ENCODE measurements at regions not wholly inside any gene's neighbourhood (a gene's known extent, or its start where the extent isn't known, plus 50 kb on each side); places are given as distances from the start of the nearest gene placed in this dataset.
"Not testable (repeated sequence)": the region's sequence is repeated elsewhere in the genome, so short reads cannot be mapped to it uniquely, and the experiment has no call there.

DNA sequence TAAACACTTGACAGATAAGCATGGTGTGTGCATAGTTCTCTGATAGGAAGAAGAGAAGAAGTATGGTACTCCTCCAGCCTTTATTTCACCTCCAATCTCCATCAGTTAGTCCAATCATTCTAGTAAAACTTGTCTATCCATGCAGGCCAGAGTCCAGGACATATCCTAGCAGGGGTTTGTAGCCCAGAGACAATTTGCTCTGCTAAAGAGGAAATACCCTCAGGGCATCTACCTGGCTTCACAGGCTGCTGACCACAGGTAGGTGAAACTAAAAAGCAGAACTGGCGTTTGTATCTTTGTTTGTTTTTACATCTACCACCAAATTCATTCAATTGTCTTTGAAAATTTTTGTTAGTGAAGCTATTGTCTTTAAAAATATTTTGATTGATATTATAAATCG lies 717.6 kb downstream of the FSCB start:
- Histone ChIP-seq H3K36me3 (ENCODE audit: insufficient read depth, low read length) (no peaks in the 10 kb centered on the region), H3K27me3 (ENCODE audit: insufficient read depth, low read length) (no peaks in the 10 kb centered on the region), H3K4me1 (ENCODE audit: insufficient read depth, low read length) (no peaks in the 10 kb centered on the region), H2AFZ (ENCODE audit: low read depth, low read length) (no peak overlapping the region), H3K4me3 (ENCODE audit: low read length) (no peak overlapping the region), H3K9me3 (ENCODE audit: low read length) (no peaks in the 10 kb centered on the region)

GRCh38 chr14:43786066-43786762 lies 720.9 kb downstream of the FSCB start:
- no peaks in the 10 kb centered on the region for H3K36me3 ChIP-seq (ENCODE audit: insufficient read depth, low read length)
- H3K9me3 ChIP-seq (ENCODE audit: low read length), result no peaks in the 10 kb centered on the region
- H3K4me1 ChIP-seq (ENCODE audit: insufficient read depth, low read length), result no peaks in the 10 kb centered on the region
- H2AFZ ChIP-seq (ENCODE audit: low read depth, low read length), result no peak overlapping the region
- H3K4me3 ChIP-seq (ENCODE audit: low read length), result no peak overlapping the region
- no peaks in the 10 kb centered on the region for H3K27me3 ChIP-seq (ENCODE audit: insufficient read depth, low read length)

GRCh38 chr14:43784432-43784831 lies 722.7 kb downstream of the FSCB start:
- H3K4me1 ChIP-seq (ENCODE audit: insufficient read depth, low read length); H3K4me3 ChIP-seq (ENCODE audit: low read length); H3K36me3 ChIP-seq (ENCODE audit: insufficient read depth, low read length); H2AFZ ChIP-seq (ENCODE audit: low read depth, low read length); H3K9me3 ChIP-seq (ENCODE audit: low read length); H3K27me3 ChIP-seq (ENCODE audit: insufficient read depth, low read length): not testable (repeated sequence)

DNA sequence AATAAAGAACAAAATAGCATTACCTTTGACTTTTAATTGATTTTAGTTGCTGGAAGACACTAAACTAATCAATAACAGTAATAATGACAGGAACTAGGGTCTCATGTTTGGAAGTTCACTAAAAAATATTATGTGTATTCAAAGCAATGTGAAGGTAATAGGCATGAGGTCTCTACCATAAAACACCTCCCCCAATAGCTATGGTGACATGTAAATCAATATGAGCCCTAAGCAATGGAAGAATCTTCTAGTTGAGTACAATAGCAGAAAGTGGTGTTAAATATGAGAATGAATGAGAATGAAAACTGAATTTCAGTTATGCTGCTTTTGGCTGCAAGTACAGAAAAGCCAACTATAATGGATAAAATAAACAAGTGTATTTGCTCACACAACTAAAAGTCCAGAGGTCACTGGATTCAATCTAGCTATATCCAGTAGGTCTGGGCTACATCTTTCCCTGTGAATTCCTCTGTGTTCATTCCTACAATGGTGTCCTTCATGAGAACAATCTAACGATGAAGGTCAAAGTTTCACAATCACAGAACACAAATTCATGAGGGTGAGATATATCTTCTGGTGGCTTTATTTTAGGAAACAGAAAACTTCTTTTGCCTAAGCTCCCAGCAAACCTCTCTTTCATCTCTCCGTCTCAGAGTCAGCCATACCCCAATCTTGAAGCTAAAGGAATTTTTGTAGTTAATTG lies 728.0 kb downstream of the FSCB start:
- no peaks in the 10 kb centered on the region for H3K4me1 ChIP-seq (ENCODE audit: insufficient read depth, low read length)
- H3K4me3 ChIP-seq (ENCODE audit: low read length), result no peak overlapping the region
- no peaks in the 10 kb centered on the region for H3K36me3 ChIP-seq (ENCODE audit: insufficient read depth, low read length)
- no peaks in the 10 kb centered on the region for H3K9me3 ChIP-seq (ENCODE audit: low read length)
- no peak overlapping the region for H2AFZ ChIP-seq (ENCODE audit: low read depth, low read length)
- H3K27me3 ChIP-seq (ENCODE audit: insufficient read depth, low read length), result no peaks in the 10 kb centered on the region

- no peaks in the 10 kb centered on the region for H3K27me3 ChIP-seq (ENCODE audit: insufficient read depth, low read length)
- no peaks in the 10 kb centered on the region for H3K4me1 ChIP-seq (ENCODE audit: insufficient read depth, low read length)
- H3K4me3 ChIP-seq (ENCODE audit: low read length), result no peak overlapping the region
- no peaks in the 10 kb centered on the region for H3K9me3 ChIP-seq (ENCODE audit: low read length)
- H2AFZ ChIP-seq (ENCODE audit: low read depth, low read length), result no peak overlapping the region
- H3K36me3 ChIP-seq (ENCODE audit: insufficient read depth, low read length), result no peaks in the 10 kb centered on the region
These were observed 728.5 kb downstream of the FSCB start for GRCh38 chr14:43778570-43778936.

- Histone ChIP-seq H3K27me3 (ENCODE audit: insufficient read depth, low read length) (no peaks in the 10 kb centered on the region), H3K9me3 (ENCODE audit: low read length) (no peaks in the 10 kb centered on the region), H3K4me3 (ENCODE audit: low read length) (no peak overlapping the region), H2AFZ (ENCODE audit: low read depth, low read length) (no peak overlapping the region), H3K36me3 (ENCODE audit: insufficient read depth, low read length) (no peaks in the 10 kb centered on the region), H3K4me1 (ENCODE audit: insufficient read depth, low read length) (no peaks in the 10 kb centered on the region)
These were observed 741.6 kb downstream of the FSCB start for GRCh38 chr14:43765474-43765873.

GRCh38 chr14:43764433-43764832 lies 742.6 kb downstream of the FSCB start:
- no peak overlapping the region for H2AFZ ChIP-seq (ENCODE audit: low read depth, low read length)
- H3K36me3 ChIP-seq (ENCODE audit: insufficient read depth, low read length), result no peaks in the 10 kb centered on the region
- no peaks in the 10 kb centered on the region for H3K9me3 ChIP-seq (ENCODE audit: low read length)
- H3K27me3 ChIP-seq (ENCODE audit: insufficient read depth, low read length), result no peaks in the 10 kb centered on the region
- H3K4me1 ChIP-seq (ENCODE audit: insufficient read depth, low read length), result no peaks in the 10 kb centered on the region
- H3K4me3 ChIP-seq (ENCODE audit: low read length), result no peak overlapping the region

- no peak overlapping the region for H2AFZ ChIP-seq (ENCODE audit: low read depth, low read length)
- no peaks in the 10 kb centered on the region for H3K9me3 ChIP-seq (ENCODE audit: low read length)
- peaks cover 5% of the 10 kb centered on the region for H3K4me1 ChIP-seq (ENCODE audit: insufficient read depth, low read length)
- no peak overlapping the region for H3K4me3 ChIP-seq (ENCODE audit: low read length)
- no peaks in the 10 kb centered on the region for H3K36me3 ChIP-seq (ENCODE audit: insufficient read depth, low read length)
- peaks cover 2% of the 10 kb centered on the region for H3K27me3 ChIP-seq (ENCODE audit: insufficient read depth, low read length)
These were observed 751.4 kb downstream of the FSCB start for GRCh38 chr14:43755707-43756106.

DNA sequence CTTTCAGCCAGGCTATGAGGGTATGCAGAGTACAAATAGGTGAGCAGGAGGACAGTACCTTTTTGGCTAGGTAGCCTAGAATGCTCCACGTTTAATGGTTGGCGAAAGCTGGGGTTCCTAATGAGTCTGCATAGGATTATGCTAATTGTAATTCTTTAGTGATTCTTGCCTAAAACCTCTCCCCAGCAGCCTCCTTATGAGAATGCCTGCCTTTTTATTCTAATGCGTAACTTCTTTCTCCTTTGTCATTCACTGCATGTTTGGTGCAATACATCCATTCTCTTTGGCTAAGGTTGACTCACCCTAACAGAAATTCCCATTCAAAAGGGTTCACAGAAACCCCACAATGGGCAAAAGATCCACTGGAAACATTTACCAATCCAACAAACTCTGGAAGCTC lies 752.2 kb downstream of the FSCB start:
- peaks cover 2% of the 10 kb centered on the region for H3K27me3 ChIP-seq (ENCODE audit: insufficient read depth, low read length)
- H2AFZ ChIP-seq (ENCODE audit: low read depth, low read length), result no peak overlapping the region
- H3K9me3 ChIP-seq (ENCODE audit: low read length), result no peaks in the 10 kb centered on the region
- no peaks in the 10 kb centered on the region for H3K36me3 ChIP-seq (ENCODE audit: insufficient read depth, low read length)
- H3K4me3 ChIP-seq (ENCODE audit: low read length), result no peak overlapping the region
- peaks cover 5% of the 10 kb centered on the region for H3K4me1 ChIP-seq (ENCODE audit: insufficient read depth, low read length)

DNA sequence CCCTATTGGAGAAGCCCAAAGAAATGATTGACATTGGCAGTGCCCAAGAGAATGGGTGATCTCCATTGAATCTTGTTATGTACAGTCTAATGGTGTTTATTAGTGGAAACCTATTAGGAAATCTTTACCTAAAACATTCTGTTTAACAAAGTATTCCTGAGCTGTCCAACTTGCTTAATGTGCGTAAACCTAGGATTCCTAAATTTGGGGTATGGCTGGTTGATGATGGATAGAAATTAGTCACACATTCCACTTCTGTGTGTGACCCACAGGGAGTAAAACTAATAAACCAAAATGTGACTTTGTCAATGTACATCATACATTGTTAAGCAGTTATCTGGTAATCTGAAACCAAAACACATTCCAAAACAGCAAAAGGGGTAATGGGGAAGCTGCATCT lies 761.3 kb downstream of the FSCB start:
- H3K36me3 ChIP-seq (ENCODE audit: insufficient read depth, low read length), result no peaks in the 10 kb centered on the region
- no peaks in the 10 kb centered on the region for H3K9me3 ChIP-seq (ENCODE audit: low read length)
- no peaks in the 10 kb centered on the region for H3K27me3 ChIP-seq (ENCODE audit: insufficient read depth, low read length)
- no peak overlapping the region for H3K4me3 ChIP-seq (ENCODE audit: low read length)
- no peak overlapping the region for H2AFZ ChIP-seq (ENCODE audit: low read depth, low read length)
- no peaks in the 10 kb centered on the region for H3K4me1 ChIP-seq (ENCODE audit: insufficient read depth, low read length)

- Histone ChIP-seq H3K27me3 (ENCODE audit: insufficient read depth, low read length) (no peaks in the 10 kb centered on the region), H2AFZ (ENCODE audit: low read depth, low read length) (no peak overlapping the region), H3K36me3 (ENCODE audit: insufficient read depth, low read length) (no peaks in the 10 kb centered on the region), H3K4me1 (ENCODE audit: insufficient read depth, low read length) (no peaks in the 10 kb centered on the region), H3K4me3 (ENCODE audit: low read length) (no peak overlapping the region), H3K9me3 (ENCODE audit: low read length) (no peaks in the 10 kb centered on the region)
These were observed 771.2 kb downstream of the FSCB start for GRCh38 chr14:43735932-43736331.

DNA sequence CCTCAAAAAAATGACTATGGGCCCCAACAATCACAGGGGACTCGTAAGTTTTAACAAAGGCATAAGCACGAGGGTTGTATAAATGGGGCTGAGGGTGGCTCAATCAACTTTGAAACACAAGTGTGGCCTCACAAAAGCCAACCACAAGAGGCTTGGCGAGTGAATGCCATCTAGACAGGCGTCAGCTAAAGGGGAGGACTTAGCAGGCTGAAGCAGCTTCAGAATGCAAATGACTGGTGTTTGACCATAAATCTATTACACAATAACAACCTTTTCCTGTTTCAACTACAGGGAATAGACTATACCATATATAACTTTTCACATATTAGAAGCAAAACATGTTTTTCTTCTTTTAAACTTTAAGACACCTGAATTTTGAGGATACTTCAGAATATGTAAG lies 777.9 kb downstream of the FSCB start:
- Histone ChIP-seq H3K4me3 (ENCODE audit: low read length) (no peak overlapping the region), H2AFZ (ENCODE audit: low read depth, low read length) (no peak overlapping the region), H3K27me3 (ENCODE audit: insufficient read depth, low read length) (no peaks in the 10 kb centered on the region), H3K4me1 (ENCODE audit: insufficient read depth, low read length) (no peaks in the 10 kb centered on the region), H3K9me3 (ENCODE audit: low read length) (no peaks in the 10 kb centered on the region), H3K36me3 (ENCODE audit: insufficient read depth, low read length) (no peaks in the 10 kb centered on the region)

DNA sequence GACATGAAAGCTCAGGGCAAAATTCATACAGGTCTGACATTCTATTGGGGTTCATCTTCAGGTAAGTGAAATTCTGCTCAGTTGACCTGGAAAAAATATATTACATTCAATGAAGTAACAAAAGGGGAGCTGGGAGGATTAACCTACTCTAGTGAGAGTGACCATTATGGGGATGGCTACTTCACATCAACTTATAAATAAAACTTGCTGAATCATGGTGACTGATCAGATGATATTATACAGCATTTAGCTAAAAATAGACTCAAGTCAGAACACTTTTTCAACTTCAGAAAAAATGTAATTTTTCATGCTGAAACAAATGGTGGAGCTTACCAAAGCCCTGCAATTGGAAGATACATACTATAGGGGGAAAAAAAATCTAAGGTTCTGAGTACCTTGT lies 800.2 kb downstream of the FSCB start:
- Histone ChIP-seq H2AFZ (ENCODE audit: low read depth, low read length) (no peak overlapping the region), H3K9me3 (ENCODE audit: low read length) (no peaks in the 10 kb centered on the region), H3K36me3 (ENCODE audit: insufficient read depth, low read length) (no peaks in the 10 kb centered on the region), H3K27me3 (ENCODE audit: insufficient read depth, low read length) (no peaks in the 10 kb centered on the region), H3K4me1 (ENCODE audit: insufficient read depth, low read length) (no peaks in the 10 kb centered on the region), H3K4me3 (ENCODE audit: low read length) (no peak overlapping the region)

Measured in neuron (in vitro differentiated cells).